ENCODE measurements at regions not wholly inside any gene's neighbourhood (a gene's known extent, or its start where the extent isn't known, plus 50 kb on each side); places are given as distances from the start of the nearest gene placed in this dataset.

DNA sequence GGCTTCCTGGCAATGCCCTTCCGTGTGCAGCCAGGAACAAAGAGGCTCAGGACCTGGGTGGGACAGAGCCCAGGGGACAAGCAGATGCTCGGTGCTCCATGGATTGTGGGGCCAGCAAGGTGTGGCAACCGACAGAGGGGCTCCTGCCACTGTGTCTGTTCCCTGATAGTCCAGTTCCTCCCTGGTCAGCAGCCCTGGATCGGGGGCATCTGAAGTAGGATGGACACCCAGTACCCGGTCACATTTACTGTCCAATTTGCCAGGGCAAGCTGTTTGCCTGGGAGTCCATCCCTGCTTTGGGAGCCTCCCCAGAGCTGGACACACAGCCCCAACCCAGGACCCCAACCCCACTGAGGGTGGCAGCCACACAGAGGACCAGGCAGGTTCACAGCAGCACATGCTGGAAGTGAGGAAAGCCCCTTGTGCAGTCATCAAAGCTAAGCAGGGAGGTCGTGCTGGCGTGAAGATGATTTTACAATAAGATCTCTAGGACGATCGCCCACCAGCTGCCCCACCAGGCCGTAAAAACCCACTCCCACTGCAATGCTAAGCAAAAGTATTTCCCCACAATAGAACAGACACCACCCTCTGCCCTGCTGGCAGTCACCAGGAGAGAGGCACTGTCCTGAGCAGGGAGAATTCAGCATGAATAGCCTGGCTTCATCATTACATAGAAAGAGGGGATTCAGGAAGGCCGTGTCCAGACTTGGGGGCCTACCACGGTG, 141.7 kb downstream of the NDUFA10 start:
- TF ChIP-seq POLR2AphosphoS5 (IDR thresholded peaks at IDR 0.05; ENCODE audit: low read depth, low read length): no peak
- TF ChIP-seq, protein P1, sequence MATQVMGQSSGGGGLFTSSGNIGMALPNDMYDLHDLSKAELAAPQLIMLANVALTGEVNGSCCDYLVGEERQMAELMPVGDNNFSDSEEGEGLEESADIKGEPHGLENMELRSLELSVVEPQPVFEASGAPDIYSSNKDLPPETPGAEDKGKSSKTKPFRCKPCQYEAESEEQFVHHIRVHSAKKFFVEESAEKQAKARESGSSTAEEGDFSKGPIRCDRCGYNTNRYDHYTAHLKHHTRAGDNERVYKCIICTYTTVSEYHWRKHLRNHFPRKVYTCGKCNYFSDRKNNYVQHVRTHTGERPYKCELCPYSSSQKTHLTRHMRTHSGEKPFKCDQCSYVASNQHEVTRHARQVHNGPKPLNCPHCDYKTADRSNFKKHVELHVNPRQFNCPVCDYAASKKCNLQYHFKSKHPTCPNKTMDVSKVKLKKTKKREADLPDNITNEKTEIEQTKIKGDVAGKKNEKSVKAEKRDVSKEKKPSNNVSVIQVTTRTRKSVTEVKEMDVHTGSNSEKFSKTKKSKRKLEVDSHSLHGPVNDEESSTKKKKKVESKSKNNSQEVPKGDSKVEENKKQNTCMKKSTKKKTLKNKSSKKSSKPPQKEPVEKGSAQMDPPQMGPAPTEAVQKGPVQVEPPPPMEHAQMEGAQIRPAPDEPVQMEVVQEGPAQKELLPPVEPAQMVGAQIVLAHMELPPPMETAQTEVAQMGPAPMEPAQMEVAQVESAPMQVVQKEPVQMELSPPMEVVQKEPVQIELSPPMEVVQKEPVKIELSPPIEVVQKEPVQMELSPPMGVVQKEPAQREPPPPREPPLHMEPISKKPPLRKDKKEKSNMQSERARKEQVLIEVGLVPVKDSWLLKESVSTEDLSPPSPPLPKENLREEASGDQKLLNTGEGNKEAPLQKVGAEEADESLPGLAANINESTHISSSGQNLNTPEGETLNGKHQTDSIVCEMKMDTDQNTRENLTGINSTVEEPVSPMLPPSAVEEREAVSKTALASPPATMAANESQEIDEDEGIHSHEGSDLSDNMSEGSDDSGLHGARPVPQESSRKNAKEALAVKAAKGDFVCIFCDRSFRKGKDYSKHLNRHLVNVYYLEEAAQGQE (IDR thresholded peaks at IDR 0.05; ENCODE audit: insufficient read depth in 1 of 2, low read depth in 2 of 2, low read length in 2 of 2): no peak
- TF ChIP-seq TAF1 (IDR thresholded peaks at IDR 0.05; ENCODE audit: borderline replicate concordance, insufficient read depth, low read length): no peak
- TF ChIP-seq SIN3A (IDR thresholded peaks at IDR 0.05; ENCODE audit: borderline replicate concordance, insufficient read depth, low read length): no peak
- no peak for TF ChIP-seq FOXP2 (optimal IDR thresholded peaks at IDR 0.05; ENCODE audit: borderline replicate concordance, extremely low read depth, extremely low read length, insufficient read depth)
